ENCODE measurements at regions not wholly inside any gene's neighbourhood (a gene's known extent, or its start where the extent isn't known, plus 50 kb on each side); places are given as distances from the start of the nearest gene placed in this dataset.

DNA sequence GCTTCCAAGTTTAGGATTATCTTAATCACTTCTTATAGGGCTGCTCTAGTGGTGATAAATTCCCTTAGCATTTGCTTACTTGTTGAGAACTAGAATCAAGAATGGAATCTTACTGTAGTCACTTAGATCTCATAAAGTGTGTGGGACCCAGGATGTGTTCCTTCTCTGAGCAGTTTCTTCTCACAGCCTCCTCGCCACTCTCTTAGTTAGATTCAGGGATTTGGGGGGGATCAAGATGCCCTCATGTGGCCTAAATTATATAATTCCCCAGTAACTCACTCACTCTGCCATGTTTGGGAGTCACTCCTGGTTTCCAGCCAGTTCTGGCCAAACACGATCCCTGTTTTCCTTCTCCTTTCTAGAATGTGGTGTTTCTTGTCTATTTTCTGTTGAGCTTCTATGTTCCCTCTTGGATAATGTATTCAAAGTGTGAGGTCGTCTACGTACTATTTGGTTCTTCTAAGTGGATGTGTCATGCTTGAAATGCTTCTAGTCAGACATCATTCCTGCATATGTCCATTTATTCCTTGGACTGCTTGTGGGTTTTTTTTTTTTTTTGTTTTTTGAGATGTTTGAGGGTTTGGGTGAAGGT is 414.9 kb upstream of the SYT4 start:
- no peaks in the 10 kb centered on the region for H3K27me3 ChIP-seq (replicated peaks in 1 of 4; ENCODE audit: control extremely low read depth in 1 of 4, control insufficient read depth in 3 of 4, insufficient read depth in 4 of 4, low read length in 3 of 4)
- no peak overlapping the region for H3K4me2 ChIP-seq (replicated peaks; ENCODE audit: low read depth, low read length, poor library complexity, severe bottlenecking)
- intact Hi-C loops (cut with micrococcal nuclease) = no loop called here
- no CpG with 5 or more reads among the region's 4 CpGs for WGBS (ENCODE audit: insufficient coverage)
- no peaks in the 10 kb centered on the region for H4K20me1 ChIP-seq (ENCODE audit: control insufficient read depth, insufficient read depth, low read length, poor library complexity, severe bottlenecking)
- DNase-seq (no peak), ATAC-seq (ENCODE audit: low read depth) (no peak)
- no peaks in the 10 kb centered on the region for H3K27me3 Mint-ChIP-seq
- no peak overlapping the region for H3K9ac ChIP-seq (ENCODE audit: low read length)
- H2AFZ ChIP-seq (ENCODE audit: insufficient read depth, low read depth, low read length, poor library complexity, severe bottlenecking) = no peak overlapping the region
- H3K79me2 ChIP-seq (ENCODE audit: control insufficient read depth, insufficient read depth, low read length) = no peaks in the 10 kb centered on the region
- no peaks in the 10 kb centered on the region for H3K4me1 ChIP-seq (ENCODE audit: control insufficient read depth in 2 of 2, insufficient read depth in 2 of 2, low read length in 2 of 2)
- H3K4me3 Mint-ChIP-seq = no peak overlapping the region
- TF ChIP-seq EZH2 (IDR thresholded peaks at IDR 0.05; ENCODE audit: borderline replicate concordance, insufficient read depth, low read depth, low read length, poor library complexity, severe bottlenecking) (no peak), CTCF (IDR thresholded peaks at IDR 0.05) (no peak)
- no peaks in the 10 kb centered on the region for H3K36me3 ChIP-seq (replicated peaks in 1 of 2; ENCODE audit: control extremely low read depth in 1 of 2, control insufficient read depth in 1 of 2, extremely low read depth in 1 of 2, insufficient read depth in 2 of 2, low read length in 1 of 2)
- no peak overlapping the region for H3K27ac ChIP-seq (ENCODE audit: low read length in 2 of 2)
- peaks cover 4% of the 10 kb centered on the region for H3K9me3 Mint-ChIP-seq (ENCODE audit: insufficient read depth)
- ChIA-PET POLR2A (no interaction called here), CTCF (no interaction called here)
- H3K9me3 ChIP-seq (ENCODE audit: control extremely low read depth in 1 of 3, control insufficient read depth in 2 of 3, insufficient read depth in 1 of 3, low read length in 2 of 3) = no peaks in the 10 kb centered on the region
- H3K27ac Mint-ChIP-seq = no peak overlapping the region
- H3K4me1 Mint-ChIP-seq = no peaks in the 10 kb centered on the region
- H3K4me3 ChIP-seq (ENCODE audit: control extremely low read depth in 1 of 5, extremely low read depth in 1 of 5, insufficient read depth in 1 of 5, low read depth in 2 of 5, low read length in 4 of 5) = no peak overlapping the region

- peaks cover 5% of the 10 kb centered on the region for H3K27me3 Mint-ChIP-seq
- H3K4me2 ChIP-seq (replicated peaks; ENCODE audit: low read depth, low read length, poor library complexity, severe bottlenecking) = no peak overlapping the region
- no peak for DNase-seq
- POLR2A ChIA-PET = no interaction called here
- no peaks in the 10 kb centered on the region for H3K79me2 ChIP-seq (ENCODE audit: control insufficient read depth, insufficient read depth, low read length)
- H3K9me3 Mint-ChIP-seq (ENCODE audit: insufficient read depth) = no peaks in the 10 kb centered on the region
- H3K4me3 ChIP-seq (ENCODE audit: control extremely low read depth in 1 of 5, extremely low read depth in 1 of 5, insufficient read depth in 1 of 5, low read depth in 2 of 5, low read length in 4 of 5) = no peak overlapping the region
- no peaks in the 10 kb centered on the region for H3K27me3 ChIP-seq (replicated peaks in 1 of 4; ENCODE audit: control extremely low read depth in 1 of 4, control insufficient read depth in 3 of 4, insufficient read depth in 4 of 4, low read length in 3 of 4)
- CTCF ChIA-PET = no interaction called here
- H3K36me3 ChIP-seq (replicated peaks in 1 of 2; ENCODE audit: control extremely low read depth in 1 of 2, control insufficient read depth in 1 of 2, extremely low read depth in 1 of 2, insufficient read depth in 2 of 2, low read length in 1 of 2) = no peaks in the 10 kb centered on the region
- H3K27ac Mint-ChIP-seq = no peak overlapping the region
- no CpG with 5 or more reads among the region's 2 CpGs for WGBS (ENCODE audit: insufficient coverage)
- TF ChIP-seq CTCF (IDR thresholded peaks at IDR 0.05) = no peak
- no peak for TF ChIP-seq EZH2 (IDR thresholded peaks at IDR 0.05; ENCODE audit: borderline replicate concordance, insufficient read depth, low read depth, low read length, poor library complexity, severe bottlenecking)
- no peak overlapping the region for H3K4me3 Mint-ChIP-seq
- no peaks in the 10 kb centered on the region for H3K4me1 ChIP-seq (ENCODE audit: control insufficient read depth in 2 of 2, insufficient read depth in 2 of 2, low read length in 2 of 2)
- H3K27ac ChIP-seq (ENCODE audit: low read length in 2 of 2) = no peak overlapping the region
- no peaks in the 10 kb centered on the region for H3K9me3 ChIP-seq (ENCODE audit: control extremely low read depth in 1 of 3, control insufficient read depth in 2 of 3, insufficient read depth in 1 of 3, low read length in 2 of 3)
- ATAC-seq (ENCODE audit: low read depth) = no peak
- no peaks in the 10 kb centered on the region for H3K4me1 Mint-ChIP-seq
- no peaks in the 10 kb centered on the region for H4K20me1 ChIP-seq (ENCODE audit: control insufficient read depth, insufficient read depth, low read length, poor library complexity, severe bottlenecking)
- intact Hi-C loops (cut with micrococcal nuclease) = no loop called here
- H3K9ac ChIP-seq (ENCODE audit: low read length) = no peak overlapping the region
- H2AFZ ChIP-seq (ENCODE audit: insufficient read depth, low read depth, low read length, poor library complexity, severe bottlenecking) = no peak overlapping the region
These were observed 425.1 kb upstream of the SYT4 start for GRCh38 chr18:43702399-43702798.

Data from B cell (primary cell).